Esophagus squamous epithelium (tissue), 5 donors: ENCODE measurements at regions not wholly inside any gene's neighbourhood (a gene's known extent, or its start where the extent isn't known, plus 50 kb on each side); places are given as distances from the start of the nearest gene placed in this dataset.

Experiments
- DNase-seq: peaks from one replicate; lab custom pipeline; 2025; lab: John Stamatoyannopoulos, UW
- H3K27ac ChIP-seq, 4 donors: fragments of 200-600 bp; sonication (generic); one replicate each; pipeline ENCODE4 v1.5.1; 2016 to 2019; ENCODE audit warnings: mild to moderate bottlenecking in 1 of 4
- H3K27me3 ChIP-seq, 4 donors: fragments of 200-600 bp; sonication (generic); 1 replicate in 3 of 4; 2 replicates in 1 of 4; pipeline versions ENCODE4 v1.5.1 to v1.6.0; 2017 to 2021; ENCODE audit warnings: antibody characterized with exemption in 1 of 4
- H3K36me3 ChIP-seq, 3 donors: fragments of 200-600 bp; sonication (generic); one replicate each; pipeline ENCODE4 v1.5.1; 2016 to 2019
- H3K4me1 ChIP-seq, 3 donors: fragments of 200-600 bp; sonication (generic); one replicate each; pipeline ENCODE4 v1.5.1; 2017 to 2019
- H3K4me3 ChIP-seq, 4 donors: fragments of 200-600 bp; sonication (generic); 1 replicate in 3 of 4; 2 replicates in 1 of 4; pipeline ENCODE4 v1.5.1; 2016 to 2019; ENCODE audit warnings: mild to moderate bottlenecking in 2 of 4, moderate library complexity in 1 of 4
- H3K9me3 ChIP-seq, 3 donors: fragments of 200-600 bp; sonication (generic); one replicate each; pipeline ENCODE4 v1.5.1; 2016 to 2019
- CTCF ChIP-seq, 6 experiments: fragments of 450-650 bp in 4 of 6; fragments of 200-600 bp in 2 of 6; sonication (generic) in 2 of 6; IDR thresholded peaks; one replicate each; pipeline ENCODE4 v1.5.1; 2016 to 2019; ENCODE audit warnings: antibody characterized with exemption in 6 of 6, mild to moderate bottlenecking in 4 of 6, moderate library complexity in 4 of 6
- POLR2A ChIP-seq, 4 donors: fragments of 450-650 bp; IDR thresholded peaks; one replicate each; pipeline ENCODE4 v1.6.1; 2017; ENCODE audit warnings: antibody characterized with exemption in 4 of 4, mild to moderate bottlenecking in 4 of 4, moderate library complexity in 3 of 4
- WGBS, 2 donors: methylation state at CpG; one replicate each; pipeline ENCODE4 v1.1.5; 2018; 5-methylcytosine and 5-hydroxymethylcytosine counted together
- intact Hi-C: fragments of 100-400 bp; cut with DNase I; formaldehyde crosslinking; loops from one replicate; pipeline ENCODE4 v1.15.0; 2022
- donor health status: DM: yes; HTN: yes; CAD: no.

DNA sequence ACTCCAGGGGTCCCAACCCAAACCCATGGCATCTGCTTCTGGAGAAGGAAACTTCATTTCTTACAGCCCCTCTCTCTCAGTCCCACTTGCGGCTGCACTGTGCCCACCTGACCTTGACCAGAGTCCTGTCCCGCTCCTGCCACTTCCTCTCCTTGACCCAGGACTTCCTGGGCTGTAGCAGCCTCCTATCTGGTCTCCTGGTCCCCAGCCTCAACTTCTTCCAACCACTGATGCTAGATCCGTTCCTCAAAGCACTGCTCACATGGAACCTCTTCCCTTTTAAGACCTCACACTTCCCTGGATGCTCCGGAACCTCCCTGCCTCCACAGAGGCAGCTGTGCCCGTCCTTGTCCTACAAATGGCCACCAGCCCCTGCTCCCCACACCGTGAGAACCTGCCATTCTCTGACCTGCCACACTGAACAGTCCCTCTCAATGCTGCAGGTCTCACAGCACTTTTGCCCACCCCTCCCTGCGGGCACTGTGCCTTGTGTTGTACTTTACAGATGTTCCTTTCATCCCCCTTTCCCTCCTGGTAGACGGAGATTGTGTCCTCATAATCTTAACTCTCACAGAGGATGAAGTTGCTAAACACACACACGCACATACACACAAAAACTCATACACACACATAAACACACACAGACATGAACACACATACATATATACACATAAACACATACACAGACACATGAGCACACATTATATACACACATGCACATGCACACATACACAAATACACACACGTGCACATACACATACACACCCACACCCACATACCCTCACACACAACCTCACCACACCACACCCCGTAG is 59.6 kb upstream of the NXT1 start:
- peaks cover 0 to 20% (median 0%) of the 10 kb centered on the region in 4 donors for H3K27me3 ChIP-seq
- WGBS, 2 donors: 75 to 77% methylated on average over 11 of the region's 11 CpGs

DNA sequence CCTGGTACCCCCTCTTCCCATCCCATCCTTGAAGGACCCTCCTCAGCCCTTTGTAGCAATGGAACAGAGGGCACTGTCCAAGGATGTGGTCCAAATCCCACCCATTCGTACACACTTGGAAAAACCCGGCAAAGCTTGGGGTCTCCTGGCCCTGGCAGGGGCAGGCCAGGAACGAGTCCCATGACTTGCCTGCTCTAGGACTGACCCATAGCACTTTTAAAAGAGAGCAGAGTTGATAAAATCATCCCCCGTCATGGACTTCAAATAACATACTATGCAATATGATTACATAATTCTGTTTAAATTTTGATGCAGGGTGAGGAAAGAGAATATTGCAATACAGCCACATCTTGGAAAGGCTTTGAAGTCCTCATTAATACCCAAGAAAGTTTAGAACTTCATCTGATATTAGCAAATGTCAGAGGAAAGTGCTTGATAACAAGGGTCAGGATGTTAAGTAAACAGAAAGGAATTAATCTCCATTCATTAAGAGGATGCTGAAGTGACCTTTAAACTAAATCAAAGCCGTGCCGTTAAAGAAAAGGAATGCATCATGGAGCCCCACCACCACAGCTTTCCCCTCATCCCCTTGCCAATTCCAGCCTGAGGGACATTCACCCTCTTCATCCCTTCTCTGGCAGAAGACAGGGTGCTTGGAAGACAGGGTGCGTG is 60.7 kb upstream of the NXT1 start:
- Histone ChIP-seq H3K4me3 (no peak overlapping the region), H3K4me1 (peaks cover 0 to 26% (median 16%) of the 10 kb centered on the region in 3 donors), H3K9me3 (no peaks in the 10 kb centered on the region), H3K27me3 (peaks cover 0 to 14% (median 0%) of the 10 kb centered on the region in 4 donors), H3K36me3 (no peaks in the 10 kb centered on the region), H3K27ac (peak overlapping the region in 1 of 4 donors; percentile 10)
- WGBS, 2 donors: 63 to 67% methylated on average over 6 to 7 of the region's 7 CpGs
- intact Hi-C loops: no loop called here
- TF ChIP-seq POLR2A (IDR thresholded peaks at IDR 0.05): no peak
- no peak for DNase-seq

More for the DNA sequence above, 59.6 kb upstream of the NXT1 start:
- no peaks in the 10 kb centered on the region for H3K9me3 ChIP-seq
- no peak overlapping the region for H3K4me3 ChIP-seq
- no peak for DNase-seq
- TF ChIP-seq POLR2A (IDR thresholded peaks at IDR 0.05): no peak
- TF ChIP-seq CTCF (IDR thresholded peaks at IDR 0.05): no peak
- H3K27ac ChIP-seq: no peak overlapping the region
- no peaks in the 10 kb centered on the region for H3K36me3 ChIP-seq
- intact Hi-C loops: no loop called here
- peaks cover 0 to 34% (median 16%) of the 10 kb centered on the region in 3 donors for H3K4me1 ChIP-seq

GRCh38 chr20:23289249-23289648 is 61.3 kb upstream of the NXT1 start:
- Histone ChIP-seq H3K9me3 (no peaks in the 10 kb centered on the region), H3K4me1 (peaks cover 0 to 20% (median 11%) of the 10 kb centered on the region in 3 donors), H3K4me3 (no peak overlapping the region), H3K27me3 (peaks cover 0 to 14% (median 0%) of the 10 kb centered on the region in 4 donors), H3K36me3 (no peaks in the 10 kb centered on the region), H3K27ac (no peak overlapping the region)
- intact Hi-C loops: no loop called here
- no peak for DNase-seq
- no peak for TF ChIP-seq POLR2A (IDR thresholded peaks at IDR 0.05)
- WGBS, 2 donors: 80 to 87% methylated on average over 3 of the region's 7 CpGs

GRCh38 chr20:23287354-23288190 is 63.0 kb upstream of the NXT1 start:
- intact Hi-C loops: no loop called here
- Histone ChIP-seq H3K36me3 (no peaks in the 10 kb centered on the region), H3K27ac (no peak overlapping the region), H3K27me3 (peaks cover 0 to 21% (median 0%) of the 10 kb centered on the region in 4 donors), H3K4me3 (no peak overlapping the region), H3K4me1 (peaks cover 0 to 15% (median 4%) of the 10 kb centered on the region in 3 donors), H3K9me3 (no peaks in the 10 kb centered on the region)
- 70 to 82% methylated on average over 6 to 7 of the region's 13 CpGs for WGBS, 2 donors
- TF ChIP-seq CTCF (IDR thresholded peaks at IDR 0.05) (no peak), POLR2A (IDR thresholded peaks at IDR 0.05) (no peak)
- DNase-seq: no peak

DNA sequence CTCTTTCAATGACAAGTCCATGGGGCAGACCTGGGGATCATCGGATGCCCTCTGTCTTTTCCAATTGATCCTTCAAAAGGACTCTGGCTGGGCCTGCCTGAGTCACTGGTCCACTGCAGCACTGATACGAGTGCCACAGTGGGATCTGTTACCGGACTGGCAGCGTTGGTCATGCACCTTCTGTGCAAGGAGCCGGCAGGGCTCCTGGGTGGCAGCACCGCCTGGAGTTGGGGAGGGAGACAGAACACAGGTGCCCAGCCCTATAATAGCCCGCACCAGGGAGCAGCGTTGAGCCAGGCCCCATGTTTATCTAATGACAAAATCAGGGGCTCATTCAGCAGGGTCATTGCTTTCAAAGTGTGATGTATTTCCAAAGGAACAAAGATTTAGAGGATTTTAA is 64.2 kb upstream of the NXT1 start:
- Histone ChIP-seq H3K4me1 (peaks cover 0 to 15% (median 4%) of the 10 kb centered on the region in 3 donors), H3K4me3 (no peak overlapping the region), H3K9me3 (no peaks in the 10 kb centered on the region), H3K27me3 (peaks cover 0 to 27% (median 0%) of the 10 kb centered on the region in 4 donors), H3K27ac (no peak overlapping the region), H3K36me3 (no peaks in the 10 kb centered on the region)
- DNase-seq: no peak
- TF ChIP-seq CTCF (IDR thresholded peaks at IDR 0.05) (no peak), POLR2A (IDR thresholded peaks at IDR 0.05) (no peak)
- WGBS, 2 donors: 89% methylated on average over 6 to 7 of the region's 8 CpGs
- intact Hi-C loops: no loop called here
